ENCODE measurements at regions not wholly inside any gene's neighbourhood (a gene's known extent, or its start where the extent isn't known, plus 50 kb on each side); places are given as distances from the start of the nearest gene placed in this dataset.
A peak's percentile ranks its signal among the peaks of the same experiment; 100 is the strongest.

GRCh38 chr6:144657691-144658090 is 372.6 kb downstream of the UTRN start:
- H3K27ac ChIP-seq, result no peak overlapping the region
- H3K4me3 ChIP-seq (ENCODE audit: low read depth, low read length), result no peak overlapping the region
- H3K27me3 ChIP-seq (replicated peaks), result no peaks in the 10 kb centered on the region
- TF ChIP-seq CTCF (IDR thresholded peaks at IDR 0.05; ENCODE audit: low read depth, low read length, missing control alignments), result no peak
- in situ Hi-C loops (cut with HindIII; ENCODE audit: low pct_ligation_motif_present, low sequenced_read_pairs), result no loop called here
- DNase-seq, result peak; percentile 53
- H3K36me3 ChIP-seq (replicated peaks), result no peaks in the 10 kb centered on the region

GRCh38 chr6:144659202-144660182 is 374.4 kb downstream of the UTRN start:
- Histone ChIP-seq H3K4me3 (ENCODE audit: low read depth, low read length) (no peak overlapping the region), H3K36me3 (replicated peaks) (no peaks in the 10 kb centered on the region), H3K27ac (no peak overlapping the region), H3K27me3 (replicated peaks) (no peaks in the 10 kb centered on the region)
- in situ Hi-C loops (cut with HindIII; ENCODE audit: low pct_ligation_motif_present, low sequenced_read_pairs), result no loop called here
- TF ChIP-seq CTCF (IDR thresholded peaks at IDR 0.05; ENCODE audit: low read depth, low read length, missing control alignments), result no peak
- DNase-seq, result peak; percentile 58

- in situ Hi-C loops (cut with HindIII; ENCODE audit: low pct_ligation_motif_present, low sequenced_read_pairs), result no loop called here
Observed at GRCh38 chr6:144660561-144661115, 375.5 kb downstream of the UTRN start.

GRCh38 chr6:144661116-144661806 is 376.1 kb downstream of the UTRN start:
- Histone ChIP-seq H3K36me3 (replicated peaks) (no peaks in the 10 kb centered on the region), H3K27ac (no peak overlapping the region), H3K27me3 (replicated peaks) (no peaks in the 10 kb centered on the region), H3K4me3 (ENCODE audit: low read depth, low read length) (no peak overlapping the region)
- TF ChIP-seq CTCF (IDR thresholded peaks at IDR 0.05; ENCODE audit: low read depth, low read length, missing control alignments), result no peak
- in situ Hi-C loops (cut with HindIII; ENCODE audit: low pct_ligation_motif_present, low sequenced_read_pairs), result no loop called here
- no peak for DNase-seq

More at GRCh38 chr6:144660561-144661115, 375.5 kb downstream of the UTRN start:
- Histone ChIP-seq H3K27me3 (replicated peaks) (no peaks in the 10 kb centered on the region), H3K36me3 (replicated peaks) (no peaks in the 10 kb centered on the region), H3K4me3 (ENCODE audit: low read depth, low read length) (no peak overlapping the region), H3K27ac (no peak overlapping the region)
- no peak for TF ChIP-seq CTCF (IDR thresholded peaks at IDR 0.05; ENCODE audit: low read depth, low read length, missing control alignments)
- no peak for DNase-seq

- no peak for DNase-seq
- no peak for TF ChIP-seq CTCF (IDR thresholded peaks at IDR 0.05; ENCODE audit: low read depth, low read length, missing control alignments)
- in situ Hi-C loops (cut with HindIII; ENCODE audit: low pct_ligation_motif_present, low sequenced_read_pairs), result no loop called here
- H3K36me3 ChIP-seq (replicated peaks), result no peaks in the 10 kb centered on the region
- H3K4me3 ChIP-seq (ENCODE audit: low read depth, low read length), result no peak overlapping the region
- H3K27ac ChIP-seq, result no peak overlapping the region
- H3K27me3 ChIP-seq (replicated peaks), result no peaks in the 10 kb centered on the region
Observed at GRCh38 chr6:144662812-144663365, 377.8 kb downstream of the UTRN start.

Data from brain microvascular endothelial cell (primary cell).